Progenitor cell of endocrine pancreas (in vitro differentiated cells): ENCODE measurements at regions not wholly inside any gene's neighbourhood (a gene's known extent, or its start where the extent isn't known, plus 50 kb on each side); places are given as distances from the start of the nearest gene placed in this dataset.
A peak's percentile ranks its signal among the peaks of the same experiment; 100 is the strongest.

Source experiments
- DNase-seq: peaks from one replicate; pipeline ENCODE4 v3.0.0; 2021; ENCODE audit warnings: low spot score; ENCODE audit not compliant: unreplicated experiment
- H3K27ac Mint-ChIP-seq: 2 replicates; pipeline ENCODE4 v1.8.0; 2021; ENCODE audit warnings: mild to moderate bottlenecking, moderate library complexity, mixed read lengths
- H3K27me3 Mint-ChIP-seq: 2 replicates; pipeline ENCODE4 v1.8.0; 2021; ENCODE audit warnings: mixed read lengths
- H3K36me3 Mint-ChIP-seq: 2 replicates; pipeline ENCODE4 v1.8.0; 2022; ENCODE audit warnings: mixed read lengths; ENCODE audit not compliant: insufficient read depth
- H3K4me1 Mint-ChIP-seq: 2 replicates; pipeline ENCODE4 v1.8.0; 2021; ENCODE audit warnings: low read depth, mixed read lengths
- H3K4me3 Mint-ChIP-seq: 2 replicates; pipeline ENCODE4 v1.8.0; 2021; ENCODE audit warnings: low read depth, mild to moderate bottlenecking, moderate library complexity, mixed read lengths
- H3K9me3 Mint-ChIP-seq: 2 replicates; pipeline ENCODE4 v1.8.0; 2021; ENCODE audit warnings: low read depth, mixed read lengths
- CTCF ChIP-seq: fragments of 200-600 bp; sonication (generic); IDR thresholded peaks from one replicate; pipeline ENCODE4 v1.5.0; 2021; ENCODE audit warnings: antibody characterized with exemption, mild to moderate bottlenecking; ENCODE audit not compliant: unreplicated experiment

GRCh38 chr5:10857338-10857733 is 96.3 kb upstream of the DAP start:
- no peak for TF ChIP-seq CTCF
- no peak overlapping the region for H3K27ac Mint-ChIP-seq
- H3K36me3 Mint-ChIP-seq: no peaks in the 10 kb centered on the region
- H3K9me3 Mint-ChIP-seq: no peaks in the 10 kb centered on the region
- H3K4me1 Mint-ChIP-seq: peaks cover 20% of the 10 kb centered on the region
- peaks cover 34% of the 10 kb centered on the region for H3K27me3 Mint-ChIP-seq
- H3K4me3 Mint-ChIP-seq: no peak overlapping the region
- no peak for DNase-seq

GRCh38 chr5:10856683-10857337 is 95.8 kb upstream of the DAP start:
- peak; percentile 98 for TF ChIP-seq CTCF
- H3K27me3 Mint-ChIP-seq: peaks cover 34% of the 10 kb centered on the region

GRCh38 chr5:10856071-10856470 is 95.0 kb upstream of the DAP start:
- H3K9me3 Mint-ChIP-seq: no peaks in the 10 kb centered on the region
- no peak for TF ChIP-seq CTCF
- no peaks in the 10 kb centered on the region for H3K36me3 Mint-ChIP-seq
- DNase-seq: no peak
- H3K4me3 Mint-ChIP-seq: no peak overlapping the region
- peaks cover 34% of the 10 kb centered on the region for H3K27me3 Mint-ChIP-seq
- H3K27ac Mint-ChIP-seq: no peak overlapping the region
- peaks cover 20% of the 10 kb centered on the region for H3K4me1 Mint-ChIP-seq

More at GRCh38 chr5:10856683-10857337, 95.8 kb upstream of the DAP start:
- Mint-ChIP-seq H3K36me3 (no peaks in the 10 kb centered on the region), H3K9me3 (no peaks in the 10 kb centered on the region), H3K4me1 (peaks cover 20% of the 10 kb centered on the region), H3K27ac (peak overlapping the region; percentile 47), H3K4me3 (no peak overlapping the region)
- peak; percentile 65 for DNase-seq

GRCh38 chr5:10854506-10855277 is 93.7 kb upstream of the DAP start:
- Mint-ChIP-seq H3K4me3 (no peak overlapping the region), H3K27ac (no peak overlapping the region), H3K9me3 (no peaks in the 10 kb centered on the region), H3K4me1 (peaks cover 13% of the 10 kb centered on the region), H3K36me3 (no peaks in the 10 kb centered on the region), H3K27me3 (peaks cover 34% of the 10 kb centered on the region)
- no peak for DNase-seq
- no peak for TF ChIP-seq CTCF

- DNase-seq: no peak
- Mint-ChIP-seq H3K4me3 (no peak overlapping the region), H3K27ac (no peak overlapping the region), H3K4me1 (peaks cover 12% of the 10 kb centered on the region), H3K36me3 (no peaks in the 10 kb centered on the region), H3K9me3 (no peaks in the 10 kb centered on the region), H3K27me3 (peaks cover 27% of the 10 kb centered on the region)
- TF ChIP-seq CTCF: no peak
Measured at GRCh38 chr5:10853154-10853553, 92.1 kb upstream of the DAP start.
